ENCODE measurements at regions not wholly inside any gene's neighbourhood (a gene's known extent, or its start where the extent isn't known, plus 50 kb on each side); places are given as distances from the start of the nearest gene placed in this dataset.

GRCh38 chr10:121069061-121069850 is 218.1 kb downstream of the WDR11 start:
- Histone ChIP-seq H3K27ac (ENCODE audit: low read length) (no peak overlapping the region), H3K79me2 (replicated peaks; ENCODE audit: insufficient read depth, low read length) (no peaks in the 10 kb centered on the region), H3K9ac (ENCODE audit: low read length) (no peak overlapping the region), H3K27me3 (ENCODE audit: insufficient read depth, low read depth, low read length) (no peaks in the 10 kb centered on the region), H3K4me3 (ENCODE audit: low read length) (no peak overlapping the region), H2AFZ (ENCODE audit: low read depth, low read length) (no peak overlapping the region), H3F3A (ENCODE audit: insufficient read depth, low read length, poor library complexity, severe bottlenecking) (no peaks in the 10 kb centered on the region), H3K9me3 (ENCODE audit: low read length) (no peaks in the 10 kb centered on the region), H4K20me1 (ENCODE audit: insufficient read depth) (no peaks in the 10 kb centered on the region), H3K9me2 (ENCODE audit: insufficient read depth, low read length) (no peaks in the 10 kb centered on the region), H3K36me3 (ENCODE audit: insufficient read depth, low read length) (no peaks in the 10 kb centered on the region), H3K4me2 (ENCODE audit: low read length) (no peak overlapping the region)
- no peak for TF ChIP-seq MXI1 (conservative IDR thresholded peaks at IDR 0.05; ENCODE audit: poor library complexity, severe bottlenecking)
- TF ChIP-seq POLR2AphosphoS5 (IDR thresholded peaks at IDR 0.05), result no peak
- TF ChIP-seq SMC3 (conservative IDR thresholded peaks at IDR 0.05; ENCODE audit: poor library complexity), result no peak
- no peak for TF ChIP-seq RAD21 (conservative IDR thresholded peaks at IDR 0.05)
- no peak for TF ChIP-seq TAF1 (IDR thresholded peaks at IDR 0.05; ENCODE audit: low read depth)
- TF ChIP-seq EZH2 (IDR thresholded peaks at IDR 0.05; ENCODE audit: borderline replicate concordance, insufficient read depth, low read length, poor library complexity, severe bottlenecking), result no peak
- TF ChIP-seq, protein P1, sequence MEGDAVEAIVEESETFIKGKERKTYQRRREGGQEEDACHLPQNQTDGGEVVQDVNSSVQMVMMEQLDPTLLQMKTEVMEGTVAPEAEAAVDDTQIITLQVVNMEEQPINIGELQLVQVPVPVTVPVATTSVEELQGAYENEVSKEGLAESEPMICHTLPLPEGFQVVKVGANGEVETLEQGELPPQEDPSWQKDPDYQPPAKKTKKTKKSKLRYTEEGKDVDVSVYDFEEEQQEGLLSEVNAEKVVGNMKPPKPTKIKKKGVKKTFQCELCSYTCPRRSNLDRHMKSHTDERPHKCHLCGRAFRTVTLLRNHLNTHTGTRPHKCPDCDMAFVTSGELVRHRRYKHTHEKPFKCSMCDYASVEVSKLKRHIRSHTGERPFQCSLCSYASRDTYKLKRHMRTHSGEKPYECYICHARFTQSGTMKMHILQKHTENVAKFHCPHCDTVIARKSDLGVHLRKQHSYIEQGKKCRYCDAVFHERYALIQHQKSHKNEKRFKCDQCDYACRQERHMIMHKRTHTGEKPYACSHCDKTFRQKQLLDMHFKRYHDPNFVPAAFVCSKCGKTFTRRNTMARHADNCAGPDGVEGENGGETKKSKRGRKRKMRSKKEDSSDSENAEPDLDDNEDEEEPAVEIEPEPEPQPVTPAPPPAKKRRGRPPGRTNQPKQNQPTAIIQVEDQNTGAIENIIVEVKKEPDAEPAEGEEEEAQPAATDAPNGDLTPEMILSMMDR (IDR thresholded peaks at IDR 0.05; ENCODE audit: poor library complexity, severe bottlenecking), result no peak
- no peak for TF ChIP-seq EP300 (conservative IDR thresholded peaks at IDR 0.05; ENCODE audit: poor library complexity, severe bottlenecking)
- TF ChIP-seq, protein P2, sequence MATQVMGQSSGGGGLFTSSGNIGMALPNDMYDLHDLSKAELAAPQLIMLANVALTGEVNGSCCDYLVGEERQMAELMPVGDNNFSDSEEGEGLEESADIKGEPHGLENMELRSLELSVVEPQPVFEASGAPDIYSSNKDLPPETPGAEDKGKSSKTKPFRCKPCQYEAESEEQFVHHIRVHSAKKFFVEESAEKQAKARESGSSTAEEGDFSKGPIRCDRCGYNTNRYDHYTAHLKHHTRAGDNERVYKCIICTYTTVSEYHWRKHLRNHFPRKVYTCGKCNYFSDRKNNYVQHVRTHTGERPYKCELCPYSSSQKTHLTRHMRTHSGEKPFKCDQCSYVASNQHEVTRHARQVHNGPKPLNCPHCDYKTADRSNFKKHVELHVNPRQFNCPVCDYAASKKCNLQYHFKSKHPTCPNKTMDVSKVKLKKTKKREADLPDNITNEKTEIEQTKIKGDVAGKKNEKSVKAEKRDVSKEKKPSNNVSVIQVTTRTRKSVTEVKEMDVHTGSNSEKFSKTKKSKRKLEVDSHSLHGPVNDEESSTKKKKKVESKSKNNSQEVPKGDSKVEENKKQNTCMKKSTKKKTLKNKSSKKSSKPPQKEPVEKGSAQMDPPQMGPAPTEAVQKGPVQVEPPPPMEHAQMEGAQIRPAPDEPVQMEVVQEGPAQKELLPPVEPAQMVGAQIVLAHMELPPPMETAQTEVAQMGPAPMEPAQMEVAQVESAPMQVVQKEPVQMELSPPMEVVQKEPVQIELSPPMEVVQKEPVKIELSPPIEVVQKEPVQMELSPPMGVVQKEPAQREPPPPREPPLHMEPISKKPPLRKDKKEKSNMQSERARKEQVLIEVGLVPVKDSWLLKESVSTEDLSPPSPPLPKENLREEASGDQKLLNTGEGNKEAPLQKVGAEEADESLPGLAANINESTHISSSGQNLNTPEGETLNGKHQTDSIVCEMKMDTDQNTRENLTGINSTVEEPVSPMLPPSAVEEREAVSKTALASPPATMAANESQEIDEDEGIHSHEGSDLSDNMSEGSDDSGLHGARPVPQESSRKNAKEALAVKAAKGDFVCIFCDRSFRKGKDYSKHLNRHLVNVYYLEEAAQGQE (IDR thresholded peaks at IDR 0.05; ENCODE audit: borderline replicate concordance), result no peak

DNA sequence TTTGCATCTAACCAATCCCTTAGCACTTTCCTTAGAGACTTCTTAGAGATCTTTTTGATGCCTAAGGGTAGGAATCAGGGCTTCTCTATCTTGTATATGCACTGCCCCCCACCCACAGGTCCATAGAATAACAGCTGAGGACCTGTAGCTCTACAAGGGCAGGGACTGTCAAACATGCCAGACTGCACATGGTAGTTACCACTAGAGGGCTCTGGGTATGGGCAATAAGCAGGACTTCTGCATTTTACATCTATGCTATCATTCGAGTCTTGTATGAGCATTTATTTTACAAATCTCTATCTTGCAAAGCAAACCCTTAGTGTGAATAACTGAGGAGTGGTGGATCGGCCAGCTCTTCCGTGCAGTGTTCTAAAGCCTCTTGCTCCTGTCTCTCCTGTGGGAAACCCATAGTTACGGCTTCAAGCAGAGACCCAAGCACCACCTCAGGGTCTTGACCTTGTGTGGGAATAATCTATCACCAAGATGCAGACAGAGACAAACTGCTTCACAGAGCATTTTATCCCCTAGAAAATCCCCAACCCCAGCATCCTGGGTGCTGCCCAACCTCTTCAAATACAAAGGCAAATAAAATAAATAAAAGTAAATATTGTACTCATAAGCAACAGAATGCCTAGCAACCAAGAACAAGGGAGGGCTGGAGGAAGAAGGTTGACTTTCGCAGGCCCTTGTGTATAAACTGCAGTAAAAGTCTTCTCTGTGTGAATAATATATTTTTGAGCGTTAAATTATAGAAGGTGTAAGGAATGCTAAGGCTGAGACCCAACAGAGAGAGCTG is 219.3 kb downstream of the WDR11 start:
- no peak overlapping the region for H3K4me2 ChIP-seq (ENCODE audit: low read length)
- no peaks in the 10 kb centered on the region for H4K20me1 ChIP-seq (ENCODE audit: insufficient read depth)
- H3K36me3 ChIP-seq (ENCODE audit: insufficient read depth, low read length), result no peaks in the 10 kb centered on the region
- no peaks in the 10 kb centered on the region for H3K27me3 ChIP-seq (ENCODE audit: insufficient read depth, low read depth, low read length)
- H3F3A ChIP-seq (ENCODE audit: insufficient read depth, low read length, poor library complexity, severe bottlenecking), result no peaks in the 10 kb centered on the region
- H3K4me3 ChIP-seq (ENCODE audit: low read length), result no peak overlapping the region
- H3K27ac ChIP-seq (ENCODE audit: low read length), result no peak overlapping the region
- no peaks in the 10 kb centered on the region for H3K79me2 ChIP-seq (replicated peaks; ENCODE audit: insufficient read depth, low read length)
- H2AFZ ChIP-seq (ENCODE audit: low read depth, low read length), result no peak overlapping the region
- no peak overlapping the region for H3K9ac ChIP-seq (ENCODE audit: low read length)
- H3K9me3 ChIP-seq (ENCODE audit: low read length), result no peaks in the 10 kb centered on the region
- H3K9me2 ChIP-seq (ENCODE audit: insufficient read depth, low read length), result no peaks in the 10 kb centered on the region
- TF ChIP-seq EZH2 (IDR thresholded peaks at IDR 0.05; ENCODE audit: borderline replicate concordance, insufficient read depth, low read length, poor library complexity, severe bottlenecking) (no peak), POLR2AphosphoS5 (IDR thresholded peaks at IDR 0.05) (no peak), TAF1 (IDR thresholded peaks at IDR 0.05; ENCODE audit: low read depth) (no peak)
- TF ChIP-seq, protein P1 (IDR thresholded peaks at IDR 0.05; ENCODE audit: poor library complexity, severe bottlenecking), result no peak
